WTC11 (cell line): ENCODE measurements at regions not wholly inside any gene's neighbourhood (a gene's known extent, or its start where the extent isn't known, plus 50 kb on each side); places are given as distances from the start of the nearest gene placed in this dataset.
"Not testable (repeated sequence)": the region's sequence is repeated elsewhere in the genome, so short reads cannot be mapped to it uniquely, and the experiment has no call there.

Experiments used
- ATAC-seq: fragments of 200-7000 bp; cut with Tn5 transposase; 2 replicates; pipeline ENCODE4 v1.10.0; 2021; ENCODE audit warnings: mild to moderate bottlenecking, moderate library complexity
- CTCF ChIA-PET: fragments of 300-600 bp; sonication (Branson Sonifier 250); formaldehyde crosslinking; loops from one replicate; lab custom pipeline; 2021; ENCODE audit warnings: antibody characterized with exemption; lab: Charles Lee
- POLR2A ChIA-PET: fragments of 350-600 bp; sonication (Branson Sonifier 250); formaldehyde crosslinking; loops from one replicate; lab custom pipeline; 2021; ENCODE audit warnings: antibody characterized with exemption; lab: Charles Lee
- DNase-seq: peaks from one replicate; pipeline ENCODE4 v3.0.0; 2021; ENCODE audit warnings: low spot score
- H3K27ac Mint-ChIP-seq: 2 replicates; pipeline ENCODE4 v1.8.0; 2021; ENCODE audit warnings: mixed read lengths
- H3K27me3 Mint-ChIP-seq: 2 replicates; pipeline ENCODE4 v1.8.0; 2021; ENCODE audit warnings: low read depth, mild to moderate bottlenecking, moderate library complexity, mixed read lengths
- H3K36me3 Mint-ChIP-seq: 2 replicates; pipeline ENCODE4 v1.8.0; 2021; ENCODE audit warnings: mixed read lengths
- H3K4me1 Mint-ChIP-seq: 2 replicates; pipeline ENCODE4 v1.8.0; 2022; ENCODE audit warnings: mixed read lengths
- H3K4me3 Mint-ChIP-seq: 2 replicates; pipeline ENCODE4 v1.8.0; 2021; ENCODE audit warnings: mild to moderate bottlenecking, moderate library complexity, mixed read lengths
- H3K9me3 Mint-ChIP-seq: 2 replicates; pipeline ENCODE4 v1.8.0; 2021; ENCODE audit warnings: mixed read lengths
- CREM ChIP-seq: sonication (generic); formaldehyde crosslinking; IDR thresholded peaks from 2 replicates; pipeline ENCODE4 v1.8.1; 2022; ENCODE audit warnings: mild to moderate bottlenecking, missing genetic modification reagents, moderate library complexity
- E2F5 ChIP-seq: sonication (generic); formaldehyde crosslinking; IDR thresholded peaks from 2 replicates; pipeline ENCODE4 v1.8.1; 2022; ENCODE audit warnings: mild to moderate bottlenecking, moderate library complexity, missing genetic modification reagents
- FOXP1 ChIP-seq: sonication (generic); formaldehyde crosslinking; IDR thresholded peaks from 2 replicates; pipeline ENCODE4 v1.8.0; 2022; ENCODE audit warnings: missing genetic modification reagents, mild to moderate bottlenecking, moderate library complexity, borderline replicate concordance
- GTF2I ChIP-seq: fragments of 250-450 bp; sonication (Bioruptor Pico); conservative IDR thresholded peaks from 2 replicates; pipeline ENCODE4 v1.4.0; 2021; ENCODE audit warnings: mild to moderate bottlenecking
- IRF2 ChIP-seq: sonication (generic); formaldehyde crosslinking; IDR thresholded peaks from 2 replicates; pipeline ENCODE4 v1.8.0; 2022; ENCODE audit warnings: low read depth, missing genetic modification reagents, borderline replicate concordance
- MXD4 ChIP-seq: fragments of 250-450 bp; sonication (Bioruptor Pico); IDR thresholded peaks from 2 replicates; pipeline ENCODE4 v1.8.0; 2021; ENCODE audit warnings: mild to moderate bottlenecking, moderate library complexity, borderline replicate concordance
- PRRX2 ChIP-seq: fragments of 250-450 bp; sonication (Bioruptor Pico); IDR thresholded peaks from 2 replicates; pipeline ENCODE4 v1.8.0; 2021; ENCODE audit warnings: mild to moderate bottlenecking
- RELA ChIP-seq: sonication (generic); formaldehyde crosslinking; IDR thresholded peaks from 2 replicates; pipeline ENCODE4 v1.8.1; 2022; ENCODE audit warnings: missing genetic modification reagents, mild to moderate bottlenecking, borderline replicate concordance
- RORB ChIP-seq: fragments of 250-450 bp; sonication (Bioruptor Pico); IDR thresholded peaks from 2 replicates; pipeline ENCODE4 v1.9.0; 2021; ENCODE audit warnings: mild to moderate bottlenecking
- SMAD4 ChIP-seq: sonication (generic); formaldehyde crosslinking; IDR thresholded peaks from 2 replicates; pipeline ENCODE4 v1.8.0; 2022; ENCODE audit warnings: mild to moderate bottlenecking, missing genetic modification reagents
- SP1 ChIP-seq: sonication (generic); formaldehyde crosslinking; conservative IDR thresholded peaks from 2 replicates; pipeline ENCODE4 v1.8.1; 2022; ENCODE audit warnings: missing genetic modification reagents
- TEAD1 ChIP-seq: sonication (generic); formaldehyde crosslinking; IDR thresholded peaks from 2 replicates; pipeline ENCODE4 v1.8.0; 2022; ENCODE audit warnings: mild to moderate bottlenecking, missing genetic modification reagents
- ZNF263 ChIP-seq: sonication (generic); formaldehyde crosslinking; IDR thresholded peaks from 2 replicates; pipeline ENCODE4 v1.8.1; 2022; ENCODE audit warnings: low read depth, mild to moderate bottlenecking, moderate library complexity, missing genetic modification reagents
- TF ChIP-seq, protein P1 (sequence below): sonication (generic); formaldehyde crosslinking; IDR thresholded peaks from 2 replicates; pipeline ENCODE4 v1.8.0; 2023; ENCODE audit warnings: mild to moderate bottlenecking, missing genetic modification reagents
- TF ChIP-seq, protein P2 (sequence below): sonication (generic); formaldehyde crosslinking; IDR thresholded peaks from 2 replicates; pipeline ENCODE4 v1.8.1; 2023; ENCODE audit warnings: mild to moderate bottlenecking, moderate library complexity, missing genetic modification reagents
- TF ChIP-seq, protein P3 (sequence below): fragments of 250-450 bp; sonication (Bioruptor Pico); conservative IDR thresholded peaks from 2 replicates; pipeline ENCODE4 v1.9.0; 2021; ENCODE audit warnings: mild to moderate bottlenecking
- TF ChIP-seq, protein P4 (sequence below): sonication (generic); formaldehyde crosslinking; IDR thresholded peaks from 2 replicates; pipeline ENCODE4 v1.8.1; 2023; ENCODE audit warnings: mild to moderate bottlenecking, missing genetic modification reagents
- TF ChIP-seq, protein P5 (sequence below): sonication (generic); formaldehyde crosslinking; IDR thresholded peaks from 2 replicates; pipeline ENCODE4 v1.8.1; 2022; ENCODE audit warnings: low read depth, mild to moderate bottlenecking, moderate library complexity, missing genetic modification reagents, borderline replicate concordance

- TF ChIP-seq ZNF263 (CRISPR knock-in tag) (no peak), SP1 (CRISPR knock-in tag) (no peak), SMAD4 (CRISPR knock-in tag) (no peak)
Measured at GRCh38 chr12:83700838-83701237, 1014.1 kb downstream of the TMTC2 start (continued).

GRCh38 chr12:83696311-83696710, 1009.6 kb downstream of the TMTC2 start:
- DNase-seq, H3K27ac Mint-ChIP-seq, H3K4me3 Mint-ChIP-seq, H3K4me1 Mint-ChIP-seq, POLR2A ChIA-PET, H3K27me3 Mint-ChIP-seq, ATAC-seq, CTCF ChIA-PET: not testable (repeated sequence)
- peaks cover 68% of the 10 kb centered on the region for H3K9me3 Mint-ChIP-seq
- peaks cover 14% of the 10 kb centered on the region for H3K36me3 Mint-ChIP-seq

GRCh38 chr12:83691730-83692129, 1005.0 kb downstream of the TMTC2 start:
- DNase-seq, result no peak
- H3K27ac Mint-ChIP-seq, result no peak overlapping the region
- ATAC-seq, result no peak
- POLR2A ChIA-PET, result no interaction called here
- TF ChIP-seq FOXP1, result no peak
- TF ChIP-seq, protein P1, sequence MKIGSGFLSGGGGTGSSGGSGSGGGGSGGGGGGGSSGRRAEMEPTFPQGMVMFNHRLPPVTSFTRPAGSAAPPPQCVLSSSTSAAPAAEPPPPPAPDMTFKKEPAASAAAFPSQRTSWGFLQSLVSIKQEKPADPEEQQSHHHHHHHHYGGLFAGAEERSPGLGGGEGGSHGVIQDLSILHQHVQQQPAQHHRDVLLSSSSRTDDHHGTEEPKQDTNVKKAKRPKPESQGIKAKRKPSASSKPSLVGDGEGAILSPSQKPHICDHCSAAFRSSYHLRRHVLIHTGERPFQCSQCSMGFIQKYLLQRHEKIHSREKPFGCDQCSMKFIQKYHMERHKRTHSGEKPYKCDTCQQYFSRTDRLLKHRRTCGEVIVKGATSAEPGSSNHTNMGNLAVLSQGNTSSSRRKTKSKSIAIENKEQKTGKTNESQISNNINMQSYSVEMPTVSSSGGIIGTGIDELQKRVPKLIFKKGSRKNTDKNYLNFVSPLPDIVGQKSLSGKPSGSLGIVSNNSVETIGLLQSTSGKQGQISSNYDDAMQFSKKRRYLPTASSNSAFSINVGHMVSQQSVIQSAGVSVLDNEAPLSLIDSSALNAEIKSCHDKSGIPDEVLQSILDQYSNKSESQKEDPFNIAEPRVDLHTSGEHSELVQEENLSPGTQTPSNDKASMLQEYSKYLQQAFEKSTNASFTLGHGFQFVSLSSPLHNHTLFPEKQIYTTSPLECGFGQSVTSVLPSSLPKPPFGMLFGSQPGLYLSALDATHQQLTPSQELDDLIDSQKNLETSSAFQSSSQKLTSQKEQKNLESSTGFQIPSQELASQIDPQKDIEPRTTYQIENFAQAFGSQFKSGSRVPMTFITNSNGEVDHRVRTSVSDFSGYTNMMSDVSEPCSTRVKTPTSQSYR (CRISPR knock-in tag), result no peak
- TF ChIP-seq RELA (CRISPR knock-in tag), result no peak
- H3K36me3 Mint-ChIP-seq, result peaks cover 14% of the 10 kb centered on the region
- CTCF ChIA-PET, result no interaction called here
- H3K4me1 Mint-ChIP-seq, result no peaks in the 10 kb centered on the region
- peaks cover 58% of the 10 kb centered on the region for H3K9me3 Mint-ChIP-seq
- no peak overlapping the region for H3K4me3 Mint-ChIP-seq
- H3K27me3 Mint-ChIP-seq, result no peaks in the 10 kb centered on the region

DNA sequence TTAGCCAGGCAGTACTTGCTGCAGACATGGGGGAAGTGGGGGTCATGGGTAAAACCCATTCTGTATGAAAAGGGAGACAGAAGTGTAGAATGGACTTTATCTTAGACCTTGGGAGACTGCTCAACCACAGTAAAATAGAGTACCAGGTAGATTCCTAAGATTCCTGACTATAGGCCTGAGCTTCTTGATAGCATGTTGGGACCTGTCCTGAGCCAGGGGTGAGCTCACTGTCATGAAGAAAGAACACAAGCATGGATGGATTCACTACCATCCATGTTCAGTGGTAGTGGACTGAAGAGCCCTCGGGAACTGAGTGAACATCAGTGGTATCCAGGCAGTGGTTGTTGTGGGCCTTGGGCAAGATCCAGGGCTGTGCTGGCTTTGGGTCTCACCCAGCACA, 1003.8 kb downstream of the TMTC2 start:
- Mint-ChIP-seq H3K4me3 (no peak overlapping the region), H3K4me1 (no peaks in the 10 kb centered on the region), H3K27me3 (no peaks in the 10 kb centered on the region), H3K36me3 (peaks cover 9% of the 10 kb centered on the region), H3K9me3 (peaks cover 53% of the 10 kb centered on the region), H3K27ac (no peak overlapping the region)
- ATAC-seq (no peak), DNase-seq (no peak)
- ChIA-PET CTCF (interaction anchor here (0.9 kb wide), 1 partner anchor 133 kb away, joined by 3 read pairs; no protein-coding TSS in a partner anchor), POLR2A (no interaction called here)
- TF ChIP-seq TEAD1 (CRISPR knock-in tag) (no peak), RORB (CRISPR knock-in tag) (no peak), E2F5 (CRISPR knock-in tag) (no peak), IRF2 (no peak), GTF2I (CRISPR knock-in tag) (no peak), PRRX2 (CRISPR knock-in tag) (no peak), CREM (CRISPR knock-in tag) (no peak), ZNF263 (CRISPR knock-in tag) (no peak), MXD4 (CRISPR knock-in tag) (no peak), FOXP1 (no peak)
- TF ChIP-seq, protein P2, sequence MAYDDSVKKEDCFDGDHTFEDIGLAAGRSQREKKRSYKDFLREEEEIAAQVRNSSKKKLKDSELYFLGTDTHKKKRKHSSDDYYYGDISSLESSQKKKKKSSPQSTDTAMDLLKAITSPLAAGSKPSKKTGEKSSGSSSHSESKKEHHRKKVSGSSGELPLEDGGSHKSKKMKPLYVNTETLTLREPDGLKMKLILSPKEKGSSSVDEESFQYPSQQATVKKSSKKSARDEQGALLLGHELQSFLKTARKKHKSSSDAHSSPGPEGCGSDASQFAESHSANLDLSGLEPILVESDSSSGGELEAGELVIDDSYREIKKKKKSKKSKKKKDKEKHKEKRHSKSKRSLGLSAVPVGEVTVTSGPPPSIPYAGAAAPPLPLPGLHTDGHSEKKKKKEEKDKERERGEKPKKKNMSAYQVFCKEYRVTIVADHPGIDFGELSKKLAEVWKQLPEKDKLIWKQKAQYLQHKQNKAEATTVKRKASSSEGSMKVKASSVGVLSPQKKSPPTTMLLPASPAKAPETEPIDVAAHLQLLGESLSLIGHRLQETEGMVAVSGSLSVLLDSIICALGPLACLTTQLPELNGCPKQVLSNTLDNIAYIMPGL (CRISPR knock-in tag), result no peak
- TF ChIP-seq, protein P3, sequence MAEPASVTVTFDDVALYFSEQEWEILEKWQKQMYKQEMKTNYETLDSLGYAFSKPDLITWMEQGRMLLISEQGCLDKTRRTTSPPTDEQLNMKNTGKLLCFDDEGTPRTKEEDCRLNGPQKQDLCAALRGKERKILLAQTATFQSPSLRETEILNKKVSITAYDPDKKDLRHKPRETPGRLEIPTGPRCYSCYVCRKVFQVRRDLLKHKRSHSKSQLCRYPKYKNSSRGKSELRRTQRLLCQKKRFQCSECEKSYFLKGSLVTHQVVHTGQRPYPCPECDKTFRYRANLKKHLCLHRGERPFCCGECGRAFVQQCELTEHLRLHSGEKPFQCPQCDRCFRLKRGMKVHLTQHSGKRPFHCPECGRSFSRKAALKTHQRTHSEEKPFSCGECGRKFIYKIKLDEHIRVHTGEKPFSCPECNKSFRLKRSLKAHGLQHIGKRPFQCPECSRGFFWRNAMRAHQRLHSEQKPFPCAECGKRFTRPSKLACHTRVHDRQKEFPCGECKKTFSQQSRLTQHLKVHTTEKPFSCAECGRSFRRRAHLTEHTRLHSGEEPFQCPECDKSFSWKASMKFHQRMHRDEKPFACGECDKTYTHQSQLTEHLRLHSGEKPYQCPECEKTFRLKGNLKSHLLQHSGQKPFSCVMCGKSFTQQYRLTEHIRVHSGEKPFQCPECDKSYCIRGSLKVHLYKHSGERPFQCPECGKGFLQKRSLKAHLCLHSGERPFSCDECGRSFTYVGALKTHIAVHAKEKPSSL (CRISPR knock-in tag), result no peak
- TF ChIP-seq, protein P4, sequence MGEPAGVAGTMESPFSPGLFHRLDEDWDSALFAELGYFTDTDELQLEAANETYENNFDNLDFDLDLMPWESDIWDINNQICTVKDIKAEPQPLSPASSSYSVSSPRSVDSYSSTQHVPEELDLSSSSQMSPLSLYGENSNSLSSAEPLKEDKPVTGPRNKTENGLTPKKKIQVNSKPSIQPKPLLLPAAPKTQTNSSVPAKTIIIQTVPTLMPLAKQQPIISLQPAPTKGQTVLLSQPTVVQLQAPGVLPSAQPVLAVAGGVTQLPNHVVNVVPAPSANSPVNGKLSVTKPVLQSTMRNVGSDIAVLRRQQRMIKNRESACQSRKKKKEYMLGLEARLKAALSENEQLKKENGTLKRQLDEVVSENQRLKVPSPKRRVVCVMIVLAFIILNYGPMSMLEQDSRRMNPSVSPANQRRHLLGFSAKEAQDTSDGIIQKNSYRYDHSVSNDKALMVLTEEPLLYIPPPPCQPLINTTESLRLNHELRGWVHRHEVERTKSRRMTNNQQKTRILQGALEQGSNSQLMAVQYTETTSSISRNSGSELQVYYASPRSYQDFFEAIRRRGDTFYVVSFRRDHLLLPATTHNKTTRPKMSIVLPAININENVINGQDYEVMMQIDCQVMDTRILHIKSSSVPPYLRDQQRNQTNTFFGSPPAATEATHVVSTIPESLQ (CRISPR knock-in tag), result no peak
- TF ChIP-seq, protein P5, sequence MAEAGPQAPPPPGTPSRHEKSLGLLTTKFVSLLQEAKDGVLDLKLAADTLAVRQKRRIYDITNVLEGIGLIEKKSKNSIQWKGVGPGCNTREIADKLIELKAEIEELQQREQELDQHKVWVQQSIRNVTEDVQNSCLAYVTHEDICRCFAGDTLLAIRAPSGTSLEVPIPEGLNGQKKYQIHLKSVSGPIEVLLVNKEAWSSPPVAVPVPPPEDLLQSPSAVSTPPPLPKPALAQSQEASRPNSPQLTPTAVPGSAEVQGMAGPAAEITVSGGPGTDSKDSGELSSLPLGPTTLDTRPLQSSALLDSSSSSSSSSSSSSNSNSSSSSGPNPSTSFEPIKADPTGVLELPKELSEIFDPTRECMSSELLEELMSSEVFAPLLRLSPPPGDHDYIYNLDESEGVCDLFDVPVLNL (CRISPR knock-in tag), result no peak
